Endothelial cell of umbilical vein (primary cell): ENCODE measurements at regions not wholly inside any gene's neighbourhood (a gene's known extent, or its start where the extent isn't known, plus 50 kb on each side); places are given as distances from the start of the nearest gene placed in this dataset.

Source experiments
- BruUV-seq: library from RNA; stranded (reverse); fragments of 400-500 nt; replicated peaks from 2 replicates; lab custom pipeline; 2021; lab: Mats Ljungman, UMichigan
- CTCF ChIA-PET: fragments of 300-600, 350-600 bp; sonication (Branson Sonifier 250); formaldehyde crosslinking; loops from one replicate; lab custom pipeline; 2021; ENCODE audit warnings: antibody characterized with exemption, inconsistent platforms; lab: Charles Lee
- POLR2A ChIA-PET: fragments of 300-600, 350-600 bp; sonication (Branson Sonifier 250); formaldehyde crosslinking; loops from one replicate; lab custom pipeline; 2021; ENCODE audit warnings: antibody characterized with exemption, inconsistent platforms; lab: Charles Lee
- DNase-seq: peaks from one replicate; pipeline ENCODE4 v3.0.0-alpha.2; 2011; ENCODE audit warnings: low read depth, low spot score
- FAIRE-seq: peaks from 2 replicates; lab custom pipeline; 2011; peaks lifted over from hg19 to GRCh38; lab: Jason Lieb, UNC
- H2AFZ ChIP-seq: 2 replicates; pipeline ENCODE4 v1.6.0; 2012; ENCODE audit warnings: low read depth, low read length, control low read depth, inconsistent platforms
- H3K27ac ChIP-seq: 2 replicates; pipeline ENCODE4 v1.5.1; 2011; ENCODE audit warnings: low read depth, mild to moderate bottlenecking, control low read depth, low read length, moderate library complexity; ENCODE audit not compliant: insufficient read depth
- H3K27me3 ChIP-seq, 2 experiments: 2 replicates each; pipeline versions ENCODE4 v1.6.0 to v1.6.1; 2011; ENCODE audit warnings: low read length in 2 of 2, mixed read lengths in 1 of 2; ENCODE audit not compliant: control insufficient read depth in 2 of 2, insufficient read depth in 2 of 2
- H3K36me3 ChIP-seq, 2 experiments: 2 replicates in 1 of 2; 3 replicates in 1 of 2; pipeline ENCODE4 v1.5.1; 2011; ENCODE audit warnings: low read length in 2 of 2, mild to moderate bottlenecking in 1 of 2, moderate library complexity in 1 of 2; ENCODE audit not compliant: control insufficient read depth in 2 of 2, insufficient read depth in 2 of 2; ENCODE audit errors: extremely low read depth in 1 of 2
- H3K4me1 ChIP-seq: 3 replicates; pipeline ENCODE4 v1.5.1; 2011; ENCODE audit warnings: mild to moderate bottlenecking, low read length; ENCODE audit not compliant: control insufficient read depth, insufficient read depth; ENCODE audit errors: extremely low read depth
- H3K4me2 ChIP-seq: 2 replicates; pipeline ENCODE4 v1.6.1; 2011; ENCODE audit warnings: low read length, control low read depth, mixed read lengths; ENCODE audit not compliant: insufficient read depth
- H3K4me3 ChIP-seq, 3 experiments: fragments of 200-600 bp in 1 of 3; sonication (generic), shearing (Covaris generic) in 1 of 3; replicated peaks in 1 of 3; 2 replicates each; pipeline ENCODE4 v1.5.1; 2011 to 2016; ENCODE audit warnings: control low read depth in 3 of 3, low read length in 3 of 3, mild to moderate bottlenecking in 2 of 3, inconsistent platforms in 1 of 3, low read depth in 1 of 3, moderate library complexity in 1 of 3; ENCODE audit not compliant: insufficient read depth in 1 of 3
- H3K79me2 ChIP-seq: 2 replicates; pipeline ENCODE4 v1.6.0; 2012; ENCODE audit warnings: low read length, inconsistent platforms; ENCODE audit not compliant: control insufficient read depth, insufficient read depth
- H3K9ac ChIP-seq: replicated peaks from 2 replicates; pipeline ENCODE3; 2011; ENCODE audit warnings: low read length, control low read depth; ENCODE audit not compliant: insufficient read depth; ENCODE audit errors: extremely low read depth
- H3K9me1 ChIP-seq: replicated peaks from 3 replicates; pipeline ENCODE4 v1.6.0; 2011; ENCODE audit warnings: mild to moderate bottlenecking, low read length; ENCODE audit not compliant: control insufficient read depth, insufficient read depth; ENCODE audit errors: extremely low read depth
- H3K9me3 ChIP-seq: replicated peaks from 2 replicates; pipeline ENCODE4 v1.5.1; 2012; ENCODE audit warnings: low read length, inconsistent platforms; ENCODE audit not compliant: control insufficient read depth, insufficient read depth
- H4K20me1 ChIP-seq: replicated peaks from 2 replicates; pipeline ENCODE3; 2011; ENCODE audit warnings: mild to moderate bottlenecking, low read length; ENCODE audit not compliant: control insufficient read depth, insufficient read depth; ENCODE audit errors: extremely low read depth
- EZH2 ChIP-seq: IDR thresholded peaks from 2 replicates; pipeline ENCODE4 v1.6.1; 2012; ENCODE audit warnings: borderline replicate concordance, low read depth, mild to moderate bottlenecking, moderate library complexity, low read length, inconsistent platforms; ENCODE audit not compliant: severe bottlenecking
- FOS ChIP-seq: IDR thresholded peaks from 2 replicates; pipeline ENCODE4 v1.6.1; 2011; ENCODE audit warnings: mild to moderate bottlenecking, low read length, moderate library complexity, borderline replicate concordance; ENCODE audit not compliant: insufficient read depth
- GATA2 ChIP-seq: IDR thresholded peaks from 2 replicates; pipeline ENCODE4 v1.7.0; 2011; ENCODE audit warnings: low read depth, mild to moderate bottlenecking, moderate library complexity, mixed read lengths, low read length; ENCODE audit not compliant: insufficient read length, insufficient read depth
- JUN ChIP-seq: IDR thresholded peaks from 2 replicates; pipeline ENCODE4 v1.6.1; 2011; ENCODE audit warnings: borderline replicate concordance, low read depth; ENCODE audit not compliant: insufficient read length, insufficient read depth
- MAX ChIP-seq: IDR thresholded peaks from 2 replicates; pipeline ENCODE4 v1.6.1; 2011; ENCODE audit not compliant: insufficient read depth, insufficient read length
- MYC ChIP-seq: IDR thresholded peaks from one replicate; pipeline ENCODE4 v1.6.1; 2011; ENCODE audit warnings: mild to moderate bottlenecking, low read depth, low read length
- POLR2A ChIP-seq: IDR thresholded peaks from 2 replicates; pipeline ENCODE4 v1.6.1; 2012; ENCODE audit warnings: low read depth, mild to moderate bottlenecking, control low read depth, low read length
- POLR2AphosphoS5 ChIP-seq: IDR thresholded peaks from 2 replicates; pipeline ENCODE4 v1.6.1; 2012; ENCODE audit warnings: low read depth, mild to moderate bottlenecking, control low read depth, low read length, moderate library complexity; ENCODE audit not compliant: insufficient read depth
- dilution Hi-C: fragments of 300-500 bp; cut with MboI; formaldehyde crosslinking; loops from one replicate; pipeline ENCODE4 v1.15.0; 2019; ENCODE audit warnings: low sequenced_read_pairs; ENCODE audit not compliant: extremely low pct_ligation_motif_present
- intact Hi-C: fragments of 100-400 bp; cut with micrococcal nuclease; formaldehyde crosslinking; loops from one replicate; pipeline ENCODE4 v1.10.0; 2022
- TF ChIP-seq, protein P1 (sequence below), 2 donors: IDR thresholded peaks; 1 replicate in 1 of 2; 2 replicates in 1 of 2; pipeline ENCODE4 v1.5.1; 2011; ENCODE audit warnings: low read length in 2 of 2, mild to moderate bottlenecking in 2 of 2, moderate library complexity in 2 of 2, control low read depth in 1 of 2, inconsistent platforms in 1 of 2, low read depth in 1 of 2; ENCODE audit not compliant: insufficient read depth in 1 of 2; ENCODE audit errors: extremely low read depth in 1 of 2

DNA sequence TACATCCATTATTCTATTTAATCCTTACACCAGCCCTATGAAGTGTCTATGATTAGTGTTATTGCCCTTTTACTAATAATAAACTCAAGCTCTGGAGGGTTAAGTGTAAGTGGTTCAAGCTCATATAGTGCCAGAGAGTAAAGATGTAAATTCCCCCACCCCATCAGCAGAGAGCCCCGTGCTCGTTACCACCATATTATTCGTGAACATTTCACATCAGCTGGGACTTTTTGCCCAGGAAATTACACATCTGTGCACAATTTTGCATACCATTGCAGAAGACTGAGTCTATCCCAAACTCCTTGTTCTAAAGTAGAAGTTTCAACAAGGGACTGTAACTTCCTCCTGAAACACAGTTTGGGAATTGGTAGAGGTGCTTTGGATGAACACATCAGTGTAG lies 220.1 kb downstream of the BCAS1 start:
- no peak overlapping the region for H3K4me3 ChIP-seq
- H3K9me1 ChIP-seq: no peaks in the 10 kb centered on the region
- H3K9ac ChIP-seq: no peak overlapping the region
- no peaks in the 10 kb centered on the region for H3K27me3 ChIP-seq
- POLR2A ChIA-PET: no interaction called here
- intact Hi-C loops (no loop called here), dilution Hi-C loops (no loop called here)
- no peaks in the 10 kb centered on the region for H4K20me1 ChIP-seq
- H3K79me2 ChIP-seq: no peaks in the 10 kb centered on the region
- FAIRE-seq (no peak), DNase-seq (no peak)
- H3K36me3 ChIP-seq: no peaks in the 10 kb centered on the region
- TF ChIP-seq EZH2 (no peak), POLR2A (no peak), GATA2 (no peak), JUN (no peak), MYC (no peak), MAX (no peak), POLR2AphosphoS5 (no peak), FOS (no peak)
- TF ChIP-seq, protein P1, sequence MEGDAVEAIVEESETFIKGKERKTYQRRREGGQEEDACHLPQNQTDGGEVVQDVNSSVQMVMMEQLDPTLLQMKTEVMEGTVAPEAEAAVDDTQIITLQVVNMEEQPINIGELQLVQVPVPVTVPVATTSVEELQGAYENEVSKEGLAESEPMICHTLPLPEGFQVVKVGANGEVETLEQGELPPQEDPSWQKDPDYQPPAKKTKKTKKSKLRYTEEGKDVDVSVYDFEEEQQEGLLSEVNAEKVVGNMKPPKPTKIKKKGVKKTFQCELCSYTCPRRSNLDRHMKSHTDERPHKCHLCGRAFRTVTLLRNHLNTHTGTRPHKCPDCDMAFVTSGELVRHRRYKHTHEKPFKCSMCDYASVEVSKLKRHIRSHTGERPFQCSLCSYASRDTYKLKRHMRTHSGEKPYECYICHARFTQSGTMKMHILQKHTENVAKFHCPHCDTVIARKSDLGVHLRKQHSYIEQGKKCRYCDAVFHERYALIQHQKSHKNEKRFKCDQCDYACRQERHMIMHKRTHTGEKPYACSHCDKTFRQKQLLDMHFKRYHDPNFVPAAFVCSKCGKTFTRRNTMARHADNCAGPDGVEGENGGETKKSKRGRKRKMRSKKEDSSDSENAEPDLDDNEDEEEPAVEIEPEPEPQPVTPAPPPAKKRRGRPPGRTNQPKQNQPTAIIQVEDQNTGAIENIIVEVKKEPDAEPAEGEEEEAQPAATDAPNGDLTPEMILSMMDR (IDR thresholded peaks at IDR 0.05; ENCODE audit: extremely low read depth in 1 of 2, insufficient read depth in 1 of 2, low read depth in 1 of 2, low read length in 2 of 2): no peak
- no TSS peak for BruUV-seq
- H3K9me3 ChIP-seq: no peaks in the 10 kb centered on the region
- no peak overlapping the region for H2AFZ ChIP-seq
- H3K4me1 ChIP-seq: no peaks in the 10 kb centered on the region
- H3K27ac ChIP-seq: no peak overlapping the region
- H3K4me2 ChIP-seq: no peak overlapping the region
- CTCF ChIA-PET: no interaction called here
